22Rv1 (cell line): ENCODE measurements at regions not wholly inside any gene's neighbourhood (a gene's known extent, or its start where the extent isn't known, plus 50 kb on each side); places are given as distances from the start of the nearest gene placed in this dataset.
"Not testable (repeated sequence)": the region's sequence is repeated elsewhere in the genome, so short reads cannot be mapped to it uniquely, and the experiment has no call there.

Experiments
- H3K27ac ChIP-seq: fragments of 450-650 bp; 2 replicates; pipeline ENCODE4 v1.5.1; 2017
- ZFX ChIP-seq: fragments of 450-650 bp; IDR thresholded peaks from 2 replicates; pipeline ENCODE4 v1.6.1; 2017; ENCODE audit warnings: antibody characterized with exemption, borderline replicate concordance
- TF ChIP-seq, protein P1 (sequence below): fragments of 450-650 bp; IDR thresholded peaks from 2 replicates; pipeline ENCODE4 v1.5.1; 2017; ENCODE audit warnings: mild to moderate bottlenecking

DNA sequence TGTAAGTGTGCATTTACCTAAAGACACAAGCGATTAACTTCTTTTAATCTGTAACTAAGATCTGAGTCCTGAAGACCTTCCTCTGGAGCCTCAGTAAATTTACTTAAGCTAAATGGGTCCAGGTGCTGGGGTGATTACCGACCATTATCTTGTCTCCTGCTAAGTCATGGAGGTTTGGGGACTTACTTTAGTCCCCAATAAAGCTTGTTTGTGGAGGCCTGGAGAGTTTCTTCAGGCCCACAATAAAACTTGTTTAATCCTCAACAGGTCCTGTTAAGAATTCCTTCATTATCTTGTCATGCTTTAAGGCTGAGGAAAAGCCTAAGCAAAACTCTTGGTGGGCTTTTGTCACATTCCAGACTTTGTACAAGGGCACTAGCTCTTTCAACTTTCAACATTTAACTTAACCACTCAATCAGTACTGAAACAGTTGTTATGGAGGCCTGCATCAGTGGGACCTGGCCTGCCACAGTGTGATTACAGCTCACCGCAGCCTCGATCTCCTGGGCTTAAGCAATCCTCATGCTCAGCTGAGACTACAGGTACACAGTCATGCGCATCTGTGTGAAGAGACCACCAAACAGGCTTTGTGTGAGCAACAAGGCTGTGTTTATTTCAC, 84.0 kb downstream of the FMO4 start:
- no peak overlapping the region for H3K27ac ChIP-seq
- TF ChIP-seq ZFX, result no peak
- TF ChIP-seq, protein P1, sequence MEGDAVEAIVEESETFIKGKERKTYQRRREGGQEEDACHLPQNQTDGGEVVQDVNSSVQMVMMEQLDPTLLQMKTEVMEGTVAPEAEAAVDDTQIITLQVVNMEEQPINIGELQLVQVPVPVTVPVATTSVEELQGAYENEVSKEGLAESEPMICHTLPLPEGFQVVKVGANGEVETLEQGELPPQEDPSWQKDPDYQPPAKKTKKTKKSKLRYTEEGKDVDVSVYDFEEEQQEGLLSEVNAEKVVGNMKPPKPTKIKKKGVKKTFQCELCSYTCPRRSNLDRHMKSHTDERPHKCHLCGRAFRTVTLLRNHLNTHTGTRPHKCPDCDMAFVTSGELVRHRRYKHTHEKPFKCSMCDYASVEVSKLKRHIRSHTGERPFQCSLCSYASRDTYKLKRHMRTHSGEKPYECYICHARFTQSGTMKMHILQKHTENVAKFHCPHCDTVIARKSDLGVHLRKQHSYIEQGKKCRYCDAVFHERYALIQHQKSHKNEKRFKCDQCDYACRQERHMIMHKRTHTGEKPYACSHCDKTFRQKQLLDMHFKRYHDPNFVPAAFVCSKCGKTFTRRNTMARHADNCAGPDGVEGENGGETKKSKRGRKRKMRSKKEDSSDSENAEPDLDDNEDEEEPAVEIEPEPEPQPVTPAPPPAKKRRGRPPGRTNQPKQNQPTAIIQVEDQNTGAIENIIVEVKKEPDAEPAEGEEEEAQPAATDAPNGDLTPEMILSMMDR, result no peak

GRCh38 chr1:171403393-171403792, 81.9 kb upstream of the PRRC2C start:
- TF ChIP-seq, protein P1, result no peak
- TF ChIP-seq ZFX, result no peak
- 0 out of 2 replicates have a peak overlapping the region, but pooled peaks have one; percentile 13 for H3K27ac ChIP-seq

DNA sequence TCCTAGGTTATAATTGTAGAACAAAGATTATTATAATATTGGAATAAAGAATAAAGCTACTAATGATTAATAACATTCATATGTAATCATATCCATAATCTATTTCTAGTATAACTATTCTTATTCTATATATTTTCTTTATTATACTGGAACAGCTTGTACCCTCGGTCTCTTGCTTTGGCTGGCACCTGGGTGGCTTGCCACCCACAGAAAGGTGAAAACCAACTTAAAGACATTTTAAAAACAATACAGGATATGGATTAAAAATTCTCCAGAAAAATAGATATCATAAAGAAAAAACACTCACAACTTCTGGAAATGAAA, 80.0 kb upstream of the PRRC2C start:
- H3K27ac ChIP-seq, result no peak overlapping the region
- TF ChIP-seq, protein P1, result peak; percentile 41
- TF ChIP-seq ZFX, result no peak

- not testable (repeated sequence) for H3K27ac ChIP-seq
These were observed 71.8 kb upstream of the PRRC2C start for GRCh38 chr1:171413557-171413956.

GRCh38 chr1:171418546-171418945, 66.8 kb upstream of the PRRC2C start:
- H3K27ac ChIP-seq, result no peak overlapping the region
- no peak for TF ChIP-seq ZFX
- TF ChIP-seq, protein P1, result no peak

DNA sequence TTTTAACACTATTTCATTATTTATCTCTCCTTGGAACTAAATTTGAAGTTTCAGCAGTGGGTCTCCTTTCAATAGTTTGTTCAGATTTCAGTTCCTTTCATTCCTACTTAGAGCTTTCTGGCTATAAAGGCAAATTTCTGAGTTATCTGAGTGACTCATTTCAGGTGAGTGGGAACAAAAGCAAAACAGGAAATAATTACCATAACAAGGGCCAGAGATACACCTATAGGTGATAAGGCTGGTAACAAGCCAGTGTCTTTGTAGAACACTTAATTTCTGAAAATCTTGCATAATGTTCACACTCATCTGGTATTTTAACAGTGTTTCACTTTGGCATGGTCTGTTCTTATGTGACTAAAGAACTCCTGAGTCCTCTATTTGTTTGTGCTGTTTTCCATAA, 64.5 kb upstream of the PRRC2C start:
- TF ChIP-seq ZFX, result no peak
- TF ChIP-seq, protein P1, result no peak
- no peak overlapping the region for H3K27ac ChIP-seq

GRCh38 chr1:171421413-171422020, 63.8 kb upstream of the PRRC2C start:
- no peak for TF ChIP-seq ZFX
- TF ChIP-seq, protein P1, result no peak
- no peak overlapping the region for H3K27ac ChIP-seq

DNA sequence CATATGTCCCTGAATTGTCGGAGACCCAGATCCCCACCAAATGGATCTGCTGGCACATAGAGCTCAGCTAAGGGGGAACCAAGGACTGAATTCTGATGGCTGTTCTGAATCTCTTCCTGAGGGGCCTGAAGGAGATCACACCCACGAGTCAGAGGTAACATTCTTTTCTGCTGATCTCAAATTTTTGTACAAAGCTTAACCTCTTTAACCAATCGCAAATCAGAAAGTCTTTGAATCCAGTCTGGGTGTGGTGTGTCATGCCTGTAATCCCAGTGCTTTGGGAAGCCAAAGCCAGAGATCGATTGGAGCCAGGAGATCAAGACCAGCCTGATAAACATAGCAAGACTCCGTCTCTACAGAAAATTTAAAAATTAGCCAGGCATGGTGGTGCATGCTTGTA, 62.8 kb upstream of the PRRC2C start:
- no peak for TF ChIP-seq ZFX
- TF ChIP-seq, protein P1, result no peak
- H3K27ac ChIP-seq, result no peak overlapping the region
